ENCODE measurements at regions not wholly inside any gene's neighbourhood (a gene's known extent, or its start where the extent isn't known, plus 50 kb on each side); places are given as distances from the start of the nearest gene placed in this dataset.
"Not testable (repeated sequence)": the region's sequence is repeated elsewhere in the genome, so short reads cannot be mapped to it uniquely, and the experiment has no call there.

DNA sequence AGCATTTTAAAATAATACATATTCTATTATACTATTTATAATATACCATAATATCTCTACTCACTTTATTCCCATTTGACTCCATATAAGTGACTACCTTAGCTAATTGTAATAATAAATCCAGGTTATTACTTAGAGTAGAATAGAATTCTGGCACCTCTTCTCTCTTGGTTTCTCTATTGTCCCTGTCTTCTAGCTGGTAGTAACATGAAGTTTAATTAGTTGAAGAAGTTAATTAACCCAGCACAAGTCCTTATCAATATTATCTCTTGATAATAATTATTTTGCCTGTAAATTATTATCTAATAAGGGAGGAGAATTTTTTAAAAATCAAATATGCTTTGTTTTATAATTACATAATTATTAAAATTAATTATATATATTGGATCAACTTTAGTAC, 1571.2 kb upstream of the PRR20A start:
- no peak for DNase-seq
- Mint-ChIP-seq H3K27me3 (no peaks in the 10 kb centered on the region), H3K9me3 (peaks cover 4% of the 10 kb centered on the region), H3K4me3 (no peak overlapping the region), H3K36me3 (no peaks in the 10 kb centered on the region), H3K4me1 (no peaks in the 10 kb centered on the region), H3K27ac (no peak overlapping the region)
- CTCF ChIA-PET: no interaction called here

DNA sequence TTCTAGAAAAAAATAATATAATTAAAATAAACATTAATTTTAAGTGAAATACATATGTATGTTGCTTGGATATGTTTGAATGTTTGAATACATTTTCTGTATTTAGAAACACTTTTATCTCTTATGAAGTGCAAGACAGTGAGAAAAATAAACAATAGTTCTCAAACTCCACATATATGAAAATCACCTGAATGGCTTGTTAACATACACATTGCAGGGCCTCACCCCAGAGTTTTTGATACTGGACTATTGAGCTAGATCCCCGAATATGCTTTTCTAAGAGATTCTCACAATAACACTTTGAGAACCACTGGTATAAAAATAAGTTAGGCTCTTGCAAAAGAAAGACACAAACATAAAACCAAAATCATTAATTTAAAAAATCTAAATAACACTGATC, 1570.3 kb upstream of the PRR20A start:
- no peak overlapping the region for H3K4me3 Mint-ChIP-seq
- H3K36me3 Mint-ChIP-seq: no peaks in the 10 kb centered on the region
- H3K27me3 Mint-ChIP-seq: no peaks in the 10 kb centered on the region
- CTCF ChIA-PET: no interaction called here
- H3K27ac Mint-ChIP-seq: no peak overlapping the region
- DNase-seq: no peak
- peaks cover 4% of the 10 kb centered on the region for H3K9me3 Mint-ChIP-seq
- H3K4me1 Mint-ChIP-seq: no peaks in the 10 kb centered on the region

DNA sequence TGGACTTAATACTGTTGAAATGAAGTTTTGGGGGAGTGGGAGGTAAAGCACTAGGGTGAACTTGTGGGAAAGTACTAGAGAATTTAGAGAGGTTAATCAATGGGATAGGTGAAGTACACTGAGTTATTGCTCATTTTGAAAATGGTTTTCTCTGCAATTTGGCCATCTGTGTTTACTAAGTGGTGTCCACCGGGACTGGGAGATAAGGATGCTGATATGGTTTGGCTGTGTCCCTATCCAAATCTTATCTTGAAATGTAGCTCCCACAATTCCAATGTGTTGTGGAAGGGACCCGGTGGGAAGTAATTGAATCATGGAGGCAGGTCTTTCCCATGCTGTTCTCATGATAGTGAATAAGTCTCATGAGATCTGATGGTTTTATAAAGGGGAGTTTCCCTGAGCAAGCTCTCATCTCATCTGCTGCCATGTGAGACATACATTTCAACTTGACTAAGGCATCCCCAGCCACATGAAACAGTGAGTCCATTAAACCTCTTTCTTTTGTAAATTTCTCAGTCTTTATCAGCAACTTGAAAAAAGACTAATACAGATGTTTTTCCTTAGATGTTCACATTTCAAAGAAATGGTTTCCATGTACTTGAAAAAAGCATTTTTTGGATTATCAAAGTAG, 1569.4 kb upstream of the PRR20A start:
- no peak for DNase-seq
- Mint-ChIP-seq H3K27ac (no peak overlapping the region), H3K4me1 (no peaks in the 10 kb centered on the region), H3K27me3 (no peaks in the 10 kb centered on the region), H3K4me3 (no peak overlapping the region), H3K9me3 (peaks cover 2% of the 10 kb centered on the region), H3K36me3 (no peaks in the 10 kb centered on the region)
- CTCF ChIA-PET: no interaction called here

DNA sequence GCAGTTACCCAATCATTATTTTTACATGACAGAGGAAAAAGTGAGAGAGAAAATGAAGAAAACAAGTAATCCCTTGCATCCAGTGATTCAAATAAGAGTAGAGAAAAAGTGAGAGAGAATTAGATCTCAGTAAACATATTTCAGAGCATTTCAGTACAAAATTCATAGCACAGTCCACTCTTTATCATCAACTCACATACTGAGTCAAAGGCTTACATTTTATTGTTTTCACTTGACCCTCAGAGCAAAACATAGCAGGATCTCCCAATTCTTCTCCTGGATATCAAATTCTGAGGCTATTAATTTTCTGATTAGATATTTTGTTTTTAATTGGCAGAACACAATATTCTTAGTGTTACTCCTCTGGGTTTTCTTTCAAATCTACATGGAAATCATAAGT, 1568.3 kb upstream of the PRR20A start:
- Mint-ChIP-seq H3K4me1 (no peaks in the 10 kb centered on the region), H3K27ac (no peak overlapping the region), H3K36me3 (no peaks in the 10 kb centered on the region), H3K27me3 (no peaks in the 10 kb centered on the region), H3K9me3 (peaks cover 4% of the 10 kb centered on the region), H3K4me3 (no peak overlapping the region)
- DNase-seq: no peak
- CTCF ChIA-PET: no interaction called here

DNA sequence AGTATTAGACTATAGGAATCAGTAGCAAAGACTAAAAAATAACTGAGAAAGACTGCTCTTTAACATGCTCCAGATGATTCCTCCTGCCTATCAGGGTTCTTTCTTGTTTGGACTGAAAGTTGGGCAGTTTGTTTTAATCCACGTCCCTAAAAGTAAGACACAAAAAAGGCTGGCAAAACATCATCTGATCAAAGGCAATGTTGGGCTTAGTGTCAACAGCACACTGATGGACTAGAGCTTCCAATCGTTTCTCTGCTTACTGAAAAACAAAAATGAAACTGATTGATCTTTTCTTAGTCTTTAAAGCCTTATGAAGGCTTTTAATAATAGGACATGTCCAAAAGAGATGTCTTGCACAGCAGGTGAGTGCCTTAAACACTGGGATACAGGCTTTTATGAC, 1567.9 kb upstream of the PRR20A start:
- H3K9me3 Mint-ChIP-seq: peaks cover 9% of the 10 kb centered on the region
- H3K4me1 Mint-ChIP-seq: no peaks in the 10 kb centered on the region
- CTCF ChIA-PET: no interaction called here
- no peak overlapping the region for H3K4me3 Mint-ChIP-seq
- H3K27me3 Mint-ChIP-seq: no peaks in the 10 kb centered on the region
- H3K27ac Mint-ChIP-seq: no peak overlapping the region
- H3K36me3 Mint-ChIP-seq: no peaks in the 10 kb centered on the region
- DNase-seq: no peak

DNA sequence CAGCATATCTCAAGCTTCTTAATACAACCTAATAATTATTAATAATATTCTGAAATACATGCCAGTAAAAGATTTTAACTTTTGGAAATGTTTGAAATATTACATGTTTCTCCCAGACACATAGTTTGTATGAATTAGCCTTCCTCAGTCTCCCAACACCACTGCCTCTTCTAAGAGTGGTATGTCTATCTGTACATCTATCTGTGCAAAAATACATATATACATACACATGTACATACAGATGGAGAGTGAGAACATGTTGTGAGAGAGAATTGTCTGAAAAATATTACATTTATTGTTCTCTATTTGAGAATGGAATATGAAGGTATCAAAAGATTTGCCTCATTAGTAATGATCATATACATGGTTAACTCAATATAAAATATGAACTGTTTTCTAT, 1567.2 kb upstream of the PRR20A start:
- H3K4me3 Mint-ChIP-seq: no peak overlapping the region
- CTCF ChIA-PET: no interaction called here

DNA sequence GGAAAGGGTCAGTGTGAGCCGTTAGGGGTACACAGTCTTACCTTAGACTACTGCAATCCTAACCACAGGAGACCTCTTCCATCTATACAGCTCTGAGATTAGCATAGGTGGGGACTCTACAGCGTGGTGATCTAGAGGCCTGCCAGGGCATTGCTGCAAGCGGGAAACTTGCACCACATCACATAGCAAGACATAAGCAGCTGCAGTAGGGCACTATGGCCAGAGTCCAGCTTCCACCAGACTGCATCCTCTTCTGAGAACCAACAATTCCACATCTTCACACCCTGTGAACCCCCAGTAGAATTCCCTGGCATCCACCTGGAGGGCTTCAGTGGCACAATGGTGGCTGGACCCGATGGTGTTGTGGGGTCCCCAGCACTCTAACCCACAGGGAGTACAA, 1564.3 kb upstream of the PRR20A start:
- DNase-seq: no peak
- Mint-ChIP-seq H3K4me1 (no peaks in the 10 kb centered on the region), H3K4me3 (no peak overlapping the region), H3K36me3 (no peaks in the 10 kb centered on the region), H3K27ac (no peak overlapping the region), H3K27me3 (no peaks in the 10 kb centered on the region), H3K9me3 (peaks cover 15% of the 10 kb centered on the region)
- CTCF ChIA-PET: no interaction called here

More for the DNA sequence above, 1567.2 kb upstream of the PRR20A start:
- no peak overlapping the region for H3K27ac Mint-ChIP-seq
- DNase-seq: no peak
- no peaks in the 10 kb centered on the region for H3K27me3 Mint-ChIP-seq
- no peaks in the 10 kb centered on the region for H3K36me3 Mint-ChIP-seq
- no peaks in the 10 kb centered on the region for H3K4me1 Mint-ChIP-seq
- H3K9me3 Mint-ChIP-seq: peaks cover 10% of the 10 kb centered on the region

DNA sequence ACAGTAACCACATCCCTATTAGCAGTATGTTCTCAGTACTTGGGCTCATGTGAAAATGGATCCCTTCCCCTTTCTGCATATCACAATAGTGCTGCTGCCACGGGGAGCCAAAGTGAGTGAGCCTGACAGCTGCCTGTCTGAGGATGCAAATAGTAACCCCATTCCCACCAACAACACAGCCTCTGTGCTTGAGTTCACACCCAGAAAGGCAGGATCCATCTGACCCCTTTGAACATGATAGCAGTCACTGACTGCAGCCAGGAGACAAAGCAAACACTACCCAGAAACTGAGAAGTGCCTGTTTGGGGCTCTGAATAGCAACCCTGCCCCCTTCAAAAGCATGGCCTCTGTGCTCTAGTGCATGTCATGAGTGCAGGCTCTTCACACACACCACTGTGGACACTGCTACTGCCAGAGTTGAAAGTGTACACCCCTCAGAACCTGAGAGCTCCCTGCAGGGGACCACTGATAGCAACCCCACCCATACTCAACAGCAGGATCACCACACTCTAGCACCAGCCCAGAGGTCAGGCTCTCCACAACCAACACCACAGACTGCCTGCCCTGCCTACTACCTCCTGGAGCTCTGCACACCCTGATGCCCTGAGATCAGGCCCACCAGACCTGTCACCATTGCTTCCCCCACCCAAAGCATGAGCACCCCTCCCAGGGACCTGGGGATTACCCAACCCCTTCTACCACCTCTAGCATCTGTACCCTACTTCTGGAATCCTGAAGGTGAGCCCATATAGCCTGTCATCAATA, 1563.5 kb upstream of the PRR20A start:
- Mint-ChIP-seq H3K36me3 (no peaks in the 10 kb centered on the region), H3K4me3 (no peak overlapping the region)

DNA sequence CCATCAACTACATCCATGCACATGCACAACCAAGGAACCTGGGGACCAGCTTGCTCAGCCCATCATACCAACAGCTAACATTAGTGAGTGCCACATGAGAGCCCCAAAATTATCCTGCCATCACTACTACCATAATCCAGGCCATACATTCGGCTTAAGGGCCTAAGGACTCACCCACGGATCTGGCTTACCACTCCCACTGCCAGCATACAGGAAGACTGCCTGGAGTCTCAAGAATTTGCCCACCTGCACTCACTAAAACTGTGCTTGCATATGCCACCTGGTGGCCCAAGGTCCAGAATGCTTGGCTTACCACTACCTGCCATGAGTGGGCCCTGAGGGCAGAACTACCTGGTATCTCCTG, 1562.9 kb upstream of the PRR20A start:
- no peak overlapping the region for H3K27ac Mint-ChIP-seq
- CTCF ChIA-PET: no interaction called here
- H3K27me3 Mint-ChIP-seq: no peaks in the 10 kb centered on the region
- no peaks in the 10 kb centered on the region for H3K4me1 Mint-ChIP-seq
- no peak overlapping the region for H3K4me3 Mint-ChIP-seq
- H3K36me3 Mint-ChIP-seq: no peaks in the 10 kb centered on the region
- peaks cover 21% of the 10 kb centered on the region for H3K9me3 Mint-ChIP-seq
- DNase-seq: no peak

More for the DNA sequence above, 1563.5 kb upstream of the PRR20A start:
- no peak overlapping the region for H3K27ac Mint-ChIP-seq
- no peak for DNase-seq
- no peaks in the 10 kb centered on the region for H3K4me1 Mint-ChIP-seq
- CTCF ChIA-PET: no interaction called here
- H3K9me3 Mint-ChIP-seq: peaks cover 18% of the 10 kb centered on the region
- H3K27me3 Mint-ChIP-seq: no peaks in the 10 kb centered on the region

DNA sequence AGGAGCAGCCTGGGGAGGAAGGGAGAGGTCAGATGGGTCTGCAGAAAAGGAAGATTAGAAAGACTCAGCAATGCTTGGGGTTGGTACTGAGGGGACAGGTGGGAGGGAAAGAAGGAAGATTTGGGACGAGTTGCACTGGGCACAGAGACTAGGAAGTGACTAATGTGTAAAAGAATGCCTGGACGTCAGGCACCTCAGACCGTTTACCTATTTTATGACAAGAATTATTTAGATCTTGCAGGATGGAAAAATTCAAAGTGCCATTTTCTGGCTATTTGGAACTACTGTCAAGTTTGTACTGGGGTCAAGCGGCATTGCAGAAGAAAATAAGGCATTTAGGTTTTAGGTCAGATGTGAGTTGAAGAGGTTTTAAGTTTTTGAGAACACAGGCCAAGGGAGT, 1558.4 kb upstream of the PRR20A start:
- H3K4me1 Mint-ChIP-seq, DNase-seq, H3K36me3 Mint-ChIP-seq, H3K27ac Mint-ChIP-seq, CTCF ChIA-PET, H3K27me3 Mint-ChIP-seq, H3K4me3 Mint-ChIP-seq: not testable (repeated sequence)
- peaks cover 31% of the 10 kb centered on the region for H3K9me3 Mint-ChIP-seq

DNA sequence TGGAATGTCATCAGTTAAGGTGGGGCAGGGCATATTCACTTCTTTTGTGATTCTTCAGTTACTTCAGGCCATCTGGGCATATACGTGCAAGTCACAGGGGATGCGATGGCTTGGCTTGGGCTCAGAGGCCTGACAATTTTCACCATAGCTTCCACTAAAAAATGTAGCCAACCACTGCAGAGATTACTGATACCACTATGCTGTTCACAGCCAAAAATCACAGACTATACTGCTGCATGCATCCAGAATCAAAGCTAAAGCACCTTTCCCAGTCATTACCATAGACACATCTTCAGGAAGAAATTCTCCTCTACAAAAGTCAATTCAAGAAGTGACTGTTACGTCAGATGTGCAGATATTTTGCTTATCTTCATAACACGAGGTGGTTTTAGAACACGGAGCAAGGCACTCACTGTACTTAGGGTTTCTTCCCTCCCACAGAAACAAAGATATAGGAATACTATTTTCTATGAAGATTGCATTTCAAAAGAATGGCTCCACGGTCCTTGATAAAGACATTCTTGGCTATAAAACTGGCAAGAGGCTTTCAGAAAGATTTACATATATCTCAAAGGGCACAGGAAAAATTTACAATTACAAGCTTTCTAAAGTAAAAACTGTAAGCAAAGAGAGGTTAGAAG, 1556.6 kb upstream of the PRR20A start:
- H3K4me1 Mint-ChIP-seq: no peaks in the 10 kb centered on the region
- peaks cover 27% of the 10 kb centered on the region for H3K9me3 Mint-ChIP-seq
- CTCF ChIA-PET: no interaction called here
- H3K27ac Mint-ChIP-seq: no peak overlapping the region
- no peaks in the 10 kb centered on the region for H3K27me3 Mint-ChIP-seq
- H3K4me3 Mint-ChIP-seq: no peak overlapping the region
- no peak for DNase-seq
- H3K36me3 Mint-ChIP-seq: no peaks in the 10 kb centered on the region

DNA sequence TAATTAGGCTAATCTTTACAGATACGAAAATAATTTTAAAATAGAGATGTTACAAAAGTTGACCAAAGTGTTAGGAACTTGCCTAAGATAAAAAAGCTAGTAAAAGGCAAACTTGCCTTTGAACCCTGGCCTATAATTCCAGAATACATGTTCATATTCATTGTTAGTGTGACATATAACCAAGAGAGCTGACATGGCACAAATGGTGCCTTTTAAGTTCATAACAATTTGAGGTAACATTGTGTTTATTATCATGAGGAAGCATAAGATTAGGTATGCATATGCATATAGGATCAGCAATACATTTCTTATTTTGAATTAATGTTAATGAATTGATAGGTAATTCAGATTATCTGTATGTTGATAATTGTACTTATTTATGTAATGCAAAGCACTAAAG, 1537.9 kb upstream of the PRR20A start:
- peaks cover 5% of the 10 kb centered on the region for H3K9me3 Mint-ChIP-seq
- no peak overlapping the region for H3K27ac Mint-ChIP-seq
- no peaks in the 10 kb centered on the region for H3K27me3 Mint-ChIP-seq
- H3K4me1 Mint-ChIP-seq: no peaks in the 10 kb centered on the region
- no peak overlapping the region for H3K4me3 Mint-ChIP-seq
- CTCF ChIA-PET: no interaction called here
- DNase-seq: no peak
- H3K36me3 Mint-ChIP-seq: no peaks in the 10 kb centered on the region

DNA sequence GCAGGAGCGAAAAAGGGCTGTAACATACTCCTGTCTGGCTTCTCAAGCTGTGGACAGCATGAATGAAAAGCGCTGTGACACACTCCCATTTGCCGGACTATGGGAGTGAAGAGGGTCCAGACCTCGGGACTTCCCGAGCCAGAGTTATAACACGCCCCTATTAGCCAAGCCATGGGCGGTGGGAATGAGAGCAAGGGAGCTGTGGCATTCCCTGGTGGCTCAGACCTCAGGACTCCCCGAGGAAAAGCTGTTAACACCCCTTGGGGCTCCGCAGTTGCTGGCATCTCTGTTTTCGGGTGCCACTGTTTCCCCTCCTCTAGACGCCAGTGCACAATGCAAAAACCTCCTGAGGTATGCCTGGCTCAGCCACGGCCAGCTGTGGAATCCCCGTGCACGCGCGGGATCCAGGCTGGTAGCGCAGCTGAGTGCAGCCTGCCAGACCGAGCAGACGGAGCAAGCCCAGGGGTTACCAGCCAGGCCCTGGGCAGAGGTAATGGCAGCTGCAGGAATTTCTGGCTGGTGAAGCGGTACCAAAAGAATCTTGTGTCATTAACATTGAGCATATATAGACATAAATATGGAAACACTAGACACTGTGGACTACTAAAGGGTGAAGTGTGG, 1534.6 kb upstream of the PRR20A start:
- Mint-ChIP-seq H3K4me1 (no peaks in the 10 kb centered on the region), H3K27me3 (no peaks in the 10 kb centered on the region), H3K4me3 (no peak overlapping the region), H3K27ac (no peak overlapping the region), H3K9me3 (peaks cover 5% of the 10 kb centered on the region), H3K36me3 (no peaks in the 10 kb centered on the region)
- CTCF ChIA-PET: no interaction called here
- no peak for DNase-seq

DNA sequence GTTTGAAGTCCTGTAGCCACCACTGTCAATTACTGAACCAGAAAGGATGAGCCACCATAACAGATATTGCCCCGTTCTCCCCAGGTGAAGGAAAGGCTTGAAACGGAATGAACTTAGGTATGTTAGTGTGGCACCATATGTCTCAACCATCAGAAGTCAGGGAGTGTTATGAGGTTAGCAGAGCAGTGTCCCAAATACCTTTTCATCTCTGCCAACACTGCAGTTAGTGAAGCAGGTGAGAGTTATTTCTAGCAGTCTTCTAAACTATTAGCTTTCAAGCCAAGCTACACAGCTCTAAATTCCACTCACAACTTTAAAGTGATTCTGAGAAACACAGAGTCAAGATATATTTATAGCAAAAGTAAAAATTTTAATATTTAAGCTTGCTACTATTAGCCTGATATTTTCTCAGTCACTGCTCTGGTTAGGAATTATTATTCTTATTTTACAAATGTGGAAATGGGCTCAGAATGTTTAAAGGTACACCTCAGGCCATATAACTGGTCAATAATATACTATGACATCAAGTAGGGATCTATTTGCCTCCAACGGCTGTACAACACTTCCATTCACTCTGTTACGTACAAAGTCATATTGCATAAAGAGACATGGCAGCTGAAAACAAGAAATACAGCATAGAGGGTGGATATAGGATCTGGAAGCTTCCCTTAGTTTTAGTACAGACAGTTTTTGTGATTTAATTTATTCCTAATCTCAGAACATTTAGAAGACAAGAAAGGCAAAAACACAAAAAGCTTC, 1527.1 kb upstream of the PRR20A start:
- no peak for DNase-seq
- Mint-ChIP-seq H3K4me3 (no peak overlapping the region), H3K27ac (no peak overlapping the region), H3K9me3 (peaks cover 6% of the 10 kb centered on the region), H3K36me3 (no peaks in the 10 kb centered on the region), H3K4me1 (no peaks in the 10 kb centered on the region), H3K27me3 (no peaks in the 10 kb centered on the region)
- CTCF ChIA-PET: no interaction called here

Data from activated naive CD4-positive, alpha-beta T cell treated with anti-CD3 and anti-CD28 coated beads, Interleukin-2, amount 10 ng/mL, durations not matched to agents 7 days and 5 days (primary cell).